H1 (cell line): ENCODE measurements at regions not wholly inside any gene's neighbourhood (a gene's known extent, or its start where the extent isn't known, plus 50 kb on each side); places are given as distances from the start of the nearest gene placed in this dataset.

Experiments
- CTCF ChIA-PET: fragments of 300-600 bp; sonication (Branson Sonifier 250); formaldehyde crosslinking; loops from one replicate; lab custom pipeline; 2021; ENCODE audit not compliant: partially characterized antibody; lab: Charles Lee
- POLR2A ChIA-PET: fragments of 300-600 bp; sonication (Branson Sonifier 250); formaldehyde crosslinking; loops from one replicate; lab custom pipeline; 2021; ENCODE audit warnings: inconsistent platforms; ENCODE audit not compliant: partially characterized antibody; lab: Charles Lee
- DNase-seq, 2 experiments: peaks; one replicate each; pipeline versions ENCODE4 v3.0.0 to v3.0.0-alpha.2; 2010 to 2022; ENCODE audit warnings: low spot score in 2 of 2, low read depth in 1 of 2, mixed read lengths in 1 of 2
- FAIRE-seq: peaks from 2 replicates; lab custom pipeline; 2011; peaks lifted over from hg19 to GRCh38; lab: Jason Lieb, UNC
- H2AFZ ChIP-seq: 2 replicates; pipeline ENCODE4 v1.8.1; 2012; ENCODE audit warnings: low read length, inconsistent platforms
- H2AK5ac ChIP-seq: 2 replicates; pipeline ENCODE4 v1.6.1; 2013; ENCODE audit warnings: low read depth, low read length
- H2BK120ac ChIP-seq: replicated peaks from 2 replicates; pipeline ENCODE3; 2013; ENCODE audit warnings: low read depth, low read length, inconsistent platforms
- H2BK12ac ChIP-seq: 2 replicates; pipeline ENCODE4 v1.6.1; 2013; ENCODE audit warnings: low read depth, low read length
- H2BK15ac ChIP-seq: 2 replicates; pipeline ENCODE4 v1.6.1; 2013; ENCODE audit warnings: low read length
- H2BK20ac ChIP-seq: 2 replicates; pipeline ENCODE4 v1.6.1; 2013; ENCODE audit warnings: low read length
- H2BK5ac ChIP-seq: 2 replicates; pipeline ENCODE4 v1.6.1; 2013; ENCODE audit warnings: low read depth, low read length
- H3K14ac ChIP-seq: 2 replicates; pipeline ENCODE4 v1.6.1; 2013; ENCODE audit warnings: inconsistent platforms; ENCODE audit not compliant: insufficient read length
- H3K18ac ChIP-seq: 2 replicates; pipeline ENCODE4 v1.6.1; 2013; ENCODE audit warnings: low read length; ENCODE audit errors: extremely low read depth
- H3K23ac ChIP-seq: 2 replicates; pipeline ENCODE4 v1.6.1; 2013; ENCODE audit warnings: inconsistent platforms; ENCODE audit not compliant: insufficient read length
- H3K23me2 ChIP-seq: 2 replicates; pipeline ENCODE4 v1.6.1; 2013; ENCODE audit warnings: low read depth, low read length
- H3K27ac ChIP-seq: 2 replicates; pipeline ENCODE4 v1.6.1; 2011; ENCODE audit warnings: low read depth, low read length, inconsistent platforms
- H3K27me3 ChIP-seq, 4 experiments: replicated peaks in 1 of 4; 1 replicate in 1 of 4; 2 replicates in 3 of 4; pipeline versions ENCODE4 v1.6.1 to v1.8.1; 2011 to 2013; ENCODE audit warnings: low read length in 3 of 4, mild to moderate bottlenecking in 3 of 4, inconsistent platforms in 2 of 4, mixed read lengths in 2 of 4, moderate library complexity in 1 of 4; ENCODE audit not compliant: control insufficient read depth in 3 of 4, insufficient read depth in 3 of 4; ENCODE audit errors: extremely low read depth in 1 of 4
- H3K36me3 ChIP-seq, 4 experiments: 2 replicates each; pipeline versions ENCODE4 v1.6.1 to v1.8.1; 2011 to 2013; ENCODE audit warnings: mild to moderate bottlenecking in 4 of 4, low read length in 3 of 4, moderate library complexity in 2 of 4, control low read depth in 1 of 4, inconsistent platforms in 1 of 4; ENCODE audit not compliant: insufficient read depth in 4 of 4, control insufficient read depth in 2 of 4
- H3K4ac ChIP-seq: replicated peaks from 2 replicates; pipeline ENCODE3; 2013; ENCODE audit warnings: low read length, low read depth, mixed read lengths, inconsistent platforms; ENCODE audit not compliant: insufficient read length
- H3K4me1 ChIP-seq, 4 experiments: replicated peaks in 1 of 4; 1 replicate in 1 of 4; 2 replicates in 3 of 4; pipeline versions ENCODE4 v1.6.1 to v1.8.1; 2011 to 2013; ENCODE audit warnings: low read length in 3 of 4, inconsistent platforms in 2 of 4, mixed read lengths in 1 of 4; ENCODE audit not compliant: insufficient read depth in 4 of 4, control insufficient read depth in 3 of 4
- H3K4me2 ChIP-seq, 2 experiments: 2 replicates each; pipeline versions ENCODE4 v1.6.1 to v1.8.1; 2011 to 2013; ENCODE audit warnings: low read depth in 2 of 2, low read length in 2 of 2, control low read depth in 1 of 2, inconsistent platforms in 1 of 2, mild to moderate bottlenecking in 1 of 2; ENCODE audit not compliant: insufficient read depth in 1 of 2
- H3K4me3 ChIP-seq, 4 experiments: fragments of 200-600, 300-600 bp in 1 of 4; sonication (generic), shearing (Covaris generic), sonication (Bioruptor Twin) in 1 of 4; 2 replicates each; pipeline versions ENCODE4 v1.5.1 to v1.8.1; 2011 to 2016; ENCODE audit warnings: low read length in 4 of 4, low read depth in 3 of 4, control low read depth in 2 of 4, inconsistent platforms in 2 of 4, mild to moderate bottlenecking in 2 of 4, mixed read lengths in 1 of 4, moderate library complexity in 1 of 4; ENCODE audit not compliant: insufficient read depth in 2 of 4; ENCODE audit errors: extremely low read depth in 1 of 4
- H3K56ac ChIP-seq: replicated peaks from 2 replicates; pipeline ENCODE3; 2013; ENCODE audit warnings: low read depth, mild to moderate bottlenecking, mixed read lengths, low read length, inconsistent platforms; ENCODE audit not compliant: insufficient read length
- H3K79me1 ChIP-seq: 2 replicates; pipeline ENCODE4 v1.6.1; 2013; ENCODE audit warnings: low read depth, low read length, control low read depth
- H3K79me2 ChIP-seq, 2 experiments: 2 replicates each; pipeline versions ENCODE4 v1.6.1 to v1.8.1; 2012 to 2013; ENCODE audit warnings: low read length in 2 of 2, mild to moderate bottlenecking in 2 of 2, inconsistent platforms in 1 of 2; ENCODE audit not compliant: insufficient read depth in 2 of 2, control insufficient read depth in 1 of 2
- H3K9ac ChIP-seq, 4 experiments: replicated peaks in 1 of 4; 1 replicate in 1 of 4; 2 replicates in 3 of 4; pipeline versions ENCODE4 v1.6.1 to v1.8.1; 2011 to 2013; ENCODE audit warnings: low read depth in 3 of 4, low read length in 3 of 4, control low read depth in 2 of 4, mild to moderate bottlenecking in 2 of 4, moderate library complexity in 2 of 4, inconsistent platforms in 1 of 4; ENCODE audit errors: extremely low read depth in 1 of 4
- H3K9me3 ChIP-seq, 2 experiments: 2 replicates each; pipeline versions ENCODE4 v1.6.1 to v1.8.1; 2012 to 2013; ENCODE audit warnings: mild to moderate bottlenecking in 2 of 2, moderate library complexity in 2 of 2, control low read depth in 1 of 2, inconsistent platforms in 1 of 2, low read depth in 1 of 2, low read length in 1 of 2, mixed read lengths in 1 of 2; ENCODE audit not compliant: insufficient read depth in 2 of 2
- H4K20me1 ChIP-seq, 2 experiments: replicated peaks in 1 of 2; 2 replicates each; pipeline versions ENCODE3 to v1.8.1; 2011 to 2013; ENCODE audit warnings: inconsistent platforms in 2 of 2, low read length in 2 of 2, mild to moderate bottlenecking in 1 of 2; ENCODE audit not compliant: insufficient read depth in 2 of 2, control insufficient read depth in 1 of 2
- H4K5ac ChIP-seq: 2 replicates; pipeline ENCODE4 v1.6.1; 2013; ENCODE audit warnings: low read length, low read depth, mixed read lengths, inconsistent platforms; ENCODE audit not compliant: insufficient read length
- H4K8ac ChIP-seq: 2 replicates; pipeline ENCODE4 v1.8.0; 2013; ENCODE audit warnings: mild to moderate bottlenecking, moderate library complexity, low read length, inconsistent platforms; ENCODE audit not compliant: insufficient read depth; ENCODE audit errors: extremely low read depth
- H4K91ac ChIP-seq: replicated peaks from 2 replicates; pipeline ENCODE3; 2013; ENCODE audit warnings: low read length, mixed read lengths, inconsistent platforms; ENCODE audit not compliant: insufficient read length
- CBX5 ChIP-seq: fragments of 300-800, 300-1000 bp; sonication (generic); IDR thresholded peaks from 2 replicates; pipeline ENCODE4 v1.7.1; 2016; ENCODE audit warnings: antibody characterized with exemption, low read length, low read depth
- CBX8 ChIP-seq: fragments of 300-800, 300-1000 bp; sonication (generic); IDR thresholded peaks from 2 replicates; pipeline ENCODE4 v1.7.1; 2016; ENCODE audit warnings: low read depth, low read length, borderline replicate concordance
- CREB1 ChIP-seq: IDR thresholded peaks from 2 replicates; pipeline ENCODE4 v1.6.1; 2012; ENCODE audit warnings: inconsistent platforms
- EGR1 ChIP-seq: IDR thresholded peaks from 2 replicates; pipeline ENCODE4 v1.6.1; 2011; ENCODE audit warnings: low read depth, low read length, borderline replicate concordance
- GABPA ChIP-seq: IDR thresholded peaks from 2 replicates; pipeline ENCODE4 v1.6.1; 2011; ENCODE audit warnings: mild to moderate bottlenecking, low read length, moderate library complexity, borderline replicate concordance; ENCODE audit not compliant: insufficient read depth
- HDAC6 ChIP-seq: IDR thresholded peaks from one replicate; pipeline ENCODE4 v1.7.1; 2012; ENCODE audit warnings: low read depth, mild to moderate bottlenecking, inconsistent platforms, low read length, moderate library complexity
- KDM4A ChIP-seq: IDR thresholded peaks from one replicate; pipeline ENCODE4 v1.7.1; 2012; ENCODE audit warnings: low read depth, mild to moderate bottlenecking, moderate library complexity, low read length, inconsistent platforms; ENCODE audit not compliant: severe bottlenecking
- RAD21 ChIP-seq, 2 experiments: IDR thresholded peaks in 1 of 2; conservative IDR thresholded peaks in 1 of 2; 2 replicates each; pipeline ENCODE4 v1.6.1; 2011; ENCODE audit warnings: low read depth in 2 of 2, low read length in 2 of 2, improper control_type of control experiment in 1 of 2, inconsistent platforms in 1 of 2, mild to moderate bottlenecking in 1 of 2, moderate library complexity in 1 of 2
- TEAD4 ChIP-seq: IDR thresholded peaks from 2 replicates; pipeline ENCODE4 v1.6.1; 2012; ENCODE audit warnings: low read depth, low read length, inconsistent platforms, mixed read lengths
- WGBS, 2 experiments: shearing (Covaris generic) in 1 of 2; methylation state at CpG; one replicate each; pipeline versions ENCODE4 v1.1.6 to v1.1.7; 2013 to 2015; ENCODE audit warnings: low lambda C conversion rate in 2 of 2, mixed read lengths in 2 of 2, inconsistent platforms in 1 of 2, low coverage in 1 of 2, missing lambda C conversion rate in 1 of 2; ENCODE audit not compliant: insufficient replicate concordance in 2 of 2, insufficient coverage in 1 of 2, insufficient read length in 1 of 2; ENCODE audit errors: extremely low coverage in 1 of 2, missing lambda C conversion rate in 1 of 2; 5-methylcytosine and 5-hydroxymethylcytosine counted together

- WGBS, 2 experiments: 97% methylated on average over 2 of the region's 2 CpGs; no CpG with 5 or more reads in 1 of the 2 experiments
- H3K79me1 ChIP-seq: no peaks in the 10 kb centered on the region
- H2BK5ac ChIP-seq: no peak overlapping the region
- no peak overlapping the region for H2BK20ac ChIP-seq
- no peak overlapping the region for H3K4ac ChIP-seq
- H3K14ac ChIP-seq: no peak overlapping the region
- H4K8ac ChIP-seq: no peak overlapping the region
- H4K91ac ChIP-seq: no peak overlapping the region
- TF ChIP-seq HDAC6 (no peak), GABPA (no peak), TEAD4 (no peak), RAD21 (IDR thresholded peaks at IDR 0.05 in 1 of 2, conservative IDR thresholded peaks at IDR 0.05 in 1 of 2; ENCODE audit: low read depth in 2 of 2, low read length in 2 of 2) (no peak), CREB1 (no peak), CBX8 (no peak), CBX5 (no peak), EGR1 (no peak), KDM4A (no peak)
- no peak overlapping the region for H2AFZ ChIP-seq
- FAIRE-seq: no peak
- no peaks in the 10 kb centered on the region for H3K4me1 ChIP-seq
- H4K20me1 ChIP-seq: no peaks in the 10 kb centered on the region
- no peaks in the 10 kb centered on the region for H3K36me3 ChIP-seq
- H2AK5ac ChIP-seq: no peak overlapping the region
- H3K23me2 ChIP-seq: no peaks in the 10 kb centered on the region
- ChIA-PET CTCF (interaction anchor here (0.8 to 1.1 kb wide), 2 partner anchors 17 to 45 kb away, joined by 3 read pairs; no protein-coding TSS in a partner anchor), POLR2A (no interaction called here)
- no peaks in the 10 kb centered on the region for H3K79me2 ChIP-seq
- H3K27ac ChIP-seq: no peak overlapping the region
- no peak overlapping the region for H3K56ac ChIP-seq
- no peak overlapping the region for H3K9ac ChIP-seq
- no peak overlapping the region for H2BK15ac ChIP-seq
- no peak overlapping the region for H3K23ac ChIP-seq
- H3K9me3 ChIP-seq: no peaks in the 10 kb centered on the region
- no peak overlapping the region for H3K18ac ChIP-seq
- no peak overlapping the region for H3K4me2 ChIP-seq
- H2BK12ac ChIP-seq: no peak overlapping the region
- no peak for DNase-seq
- no peak overlapping the region for H4K5ac ChIP-seq
- no peaks in the 10 kb centered on the region for H3K27me3 ChIP-seq
- H3K4me3 ChIP-seq: no peak overlapping the region
- H2BK120ac ChIP-seq: no peak overlapping the region
Observed at GRCh38 chr21:29246614-29247013, 52.1 kb upstream of the BACH1 start.
